ENCODE measurements at regions not wholly inside any gene's neighbourhood (a gene's known extent, or its start where the extent isn't known, plus 50 kb on each side); places are given as distances from the start of the nearest gene placed in this dataset.
"Not testable (repeated sequence)": the region's sequence is repeated elsewhere in the genome, so short reads cannot be mapped to it uniquely, and the experiment has no call there.

- H3K27me3 Mint-ChIP-seq (ENCODE audit: low read depth in 3 of 3); H3K36me3 Mint-ChIP-seq; H3K4me3 Mint-ChIP-seq; DNase-seq; H3K4me1 Mint-ChIP-seq; H3K9me3 Mint-ChIP-seq; H3K27ac Mint-ChIP-seq: not testable (repeated sequence)
These were observed 55.3 kb downstream of the BBS10 start for GRCh38 chr12:76292891-76293290.

GRCh38 chr12:76292305-76292704 lies 55.9 kb downstream of the BBS10 start:
- DNase-seq; H3K4me3 Mint-ChIP-seq; H3K9me3 Mint-ChIP-seq; H3K4me1 Mint-ChIP-seq; H3K27me3 Mint-ChIP-seq (ENCODE audit: low read depth in 3 of 3); H3K36me3 Mint-ChIP-seq: not testable (repeated sequence)
- peak overlapping the region in 1 of 6 donors; percentile 27 for H3K27ac Mint-ChIP-seq

GRCh38 chr12:76290963-76291859 lies 57.0 kb downstream of the BBS10 start:
- peaks cover 3 to 4% (median 3%) of the 10 kb centered on the region in 3 donors for H3K27me3 Mint-ChIP-seq (ENCODE audit: low read depth in 3 of 3)
- no peaks in the 10 kb centered on the region for H3K4me1 Mint-ChIP-seq
- no peaks in the 10 kb centered on the region for H3K9me3 Mint-ChIP-seq
- no peaks in the 10 kb centered on the region for H3K36me3 Mint-ChIP-seq
- DNase-seq: no peak
- H3K4me3 Mint-ChIP-seq: no peak overlapping the region
- H3K27ac Mint-ChIP-seq: no peak overlapping the region

- Mint-ChIP-seq H3K9me3 (no peaks in the 10 kb centered on the region), H3K4me1 (no peaks in the 10 kb centered on the region), H3K36me3 (no peaks in the 10 kb centered on the region), H3K27ac (no peak overlapping the region), H3K27me3 (ENCODE audit: low read depth in 3 of 3) (peaks cover 4 to 6% (median 5%) of the 10 kb centered on the region in 3 donors), H3K4me3 (no peak overlapping the region)
- DNase-seq: no peak
These were observed 60.0 kb downstream of the BBS10 start for GRCh38 chr12:76288218-76288617.

- no peak overlapping the region for H3K27ac Mint-ChIP-seq
- H3K9me3 Mint-ChIP-seq: no peaks in the 10 kb centered on the region
- peaks cover 2 to 6% (median 2%) of the 10 kb centered on the region in 3 donors for H3K27me3 Mint-ChIP-seq (ENCODE audit: low read depth in 3 of 3)
- no peak for DNase-seq
- no peaks in the 10 kb centered on the region for H3K4me1 Mint-ChIP-seq
- no peaks in the 10 kb centered on the region for H3K36me3 Mint-ChIP-seq
- H3K4me3 Mint-ChIP-seq: no peak overlapping the region
These were observed 63.1 kb downstream of the BBS10 start for GRCh38 chr12:76284816-76285750.

GRCh38 chr12:76282744-76283143 lies 65.5 kb downstream of the BBS10 start:
- Mint-ChIP-seq H3K4me3 (no peak overlapping the region), H3K4me1 (no peaks in the 10 kb centered on the region), H3K36me3 (no peaks in the 10 kb centered on the region), H3K9me3 (no peaks in the 10 kb centered on the region), H3K27me3 (ENCODE audit: low read depth in 3 of 3) (peaks cover 0 to 8% (median 2%) of the 10 kb centered on the region in 3 donors), H3K27ac (no peak overlapping the region)
- no peak for DNase-seq

- Mint-ChIP-seq H3K9me3 (no peaks in the 10 kb centered on the region), H3K36me3 (no peaks in the 10 kb centered on the region), H3K4me3 (no peak overlapping the region), H3K27me3 (ENCODE audit: low read depth in 3 of 3) (peaks cover 0 to 4% (median 1%) of the 10 kb centered on the region in 3 donors), H3K4me1 (no peaks in the 10 kb centered on the region), H3K27ac (no peak overlapping the region)
- DNase-seq: no peak
These were observed 70.7 kb downstream of the BBS10 start for GRCh38 chr12:76277480-76277879.

GRCh38 chr12:76276499-76277151 lies 71.6 kb downstream of the BBS10 start:
- DNase-seq: no peak
- Mint-ChIP-seq H3K4me1 (no peaks in the 10 kb centered on the region), H3K9me3 (no peaks in the 10 kb centered on the region), H3K27ac (no peak overlapping the region), H3K4me3 (no peak overlapping the region), H3K36me3 (no peaks in the 10 kb centered on the region), H3K27me3 (ENCODE audit: low read depth in 3 of 3) (peaks cover 0 to 4% (median 1%) of the 10 kb centered on the region in 3 donors)

GRCh38 chr12:76275511-76276093 lies 72.6 kb downstream of the BBS10 start:
- Mint-ChIP-seq H3K27me3 (ENCODE audit: low read depth in 3 of 3) (peaks cover 0 to 4% (median 1%) of the 10 kb centered on the region in 3 donors), H3K27ac (no peak overlapping the region), H3K4me1 (no peaks in the 10 kb centered on the region), H3K9me3 (no peaks in the 10 kb centered on the region), H3K4me3 (no peak overlapping the region), H3K36me3 (no peaks in the 10 kb centered on the region)
- DNase-seq: no peak

GRCh38 chr12:76274420-76275083 lies 73.7 kb downstream of the BBS10 start:
- Mint-ChIP-seq H3K4me1 (no peaks in the 10 kb centered on the region), H3K27ac (no peak overlapping the region), H3K4me3 (no peak overlapping the region), H3K27me3 (ENCODE audit: low read depth in 3 of 3) (peaks cover 0 to 4% (median 1%) of the 10 kb centered on the region in 3 donors), H3K36me3 (no peaks in the 10 kb centered on the region), H3K9me3 (no peaks in the 10 kb centered on the region)
- no peak for DNase-seq

- Mint-ChIP-seq H3K4me3 (no peak overlapping the region), H3K4me1 (no peaks in the 10 kb centered on the region), H3K27ac (no peak overlapping the region), H3K36me3 (no peaks in the 10 kb centered on the region), H3K9me3 (peaks cover 0 to 2% (median 0%) of the 10 kb centered on the region in 6 donors), H3K27me3 (ENCODE audit: low read depth in 3 of 3) (peaks cover 0 to 7% (median 1%) of the 10 kb centered on the region in 3 donors)
- DNase-seq: no peak
These were observed 75.9 kb downstream of the BBS10 start for GRCh38 chr12:76272287-76272686.

- Mint-ChIP-seq H3K9me3 (peaks cover 0 to 2% (median 0%) of the 10 kb centered on the region in 6 donors), H3K27me3 (ENCODE audit: low read depth in 3 of 3) (peaks cover 0 to 9% (median 2%) of the 10 kb centered on the region in 3 donors), H3K27ac (no peak overlapping the region), H3K4me1 (no peaks in the 10 kb centered on the region), H3K4me3 (no peak overlapping the region), H3K36me3 (no peaks in the 10 kb centered on the region)
- no peak for DNase-seq
These were observed 77.4 kb downstream of the BBS10 start for GRCh38 chr12:76270657-76271358.

Measured in immature natural killer cell (primary cell).